B cell (primary cell): ENCODE measurements at regions not wholly inside any gene's neighbourhood (a gene's known extent, or its start where the extent isn't known, plus 50 kb on each side); places are given as distances from the start of the nearest gene placed in this dataset.

ENCODE experiments used
- ATAC-seq: fragments of 200-7000 bp; cut with Tn5 transposase; one replicate; pipeline ENCODE4 v1.10.0; 2021; ENCODE audit warnings: low read depth, mild to moderate bottlenecking, moderate number of reproducible peaks, moderate library complexity
- CTCF ChIA-PET: fragments of 350-600 bp; sonication (Branson Sonifier 250); formaldehyde crosslinking; loops from one replicate; lab custom pipeline; 2021; ENCODE audit warnings: antibody characterized with exemption, inconsistent platforms; lab: Charles Lee
- POLR2A ChIA-PET: fragments of 350-600 bp; sonication (Branson Sonifier 250); formaldehyde crosslinking; loops from one replicate; lab custom pipeline; 2021; ENCODE audit warnings: antibody characterized with exemption; lab: Charles Lee
- DNase-seq: peaks from one replicate; pipeline ENCODE4 v3.0.0; 2013
- H2AFZ ChIP-seq: 2 replicates; pipeline ENCODE4 v1.6.1; 2012; ENCODE audit warnings: mild to moderate bottlenecking, low read depth, low read length; ENCODE audit not compliant: insufficient read depth, poor library complexity, severe bottlenecking
- H3K27ac ChIP-seq, 2 donors: 1 replicate in 1 of 2; 2 replicates in 1 of 2; pipeline ENCODE4 v1.5.1; 2012 to 2013; ENCODE audit warnings: low read length in 2 of 2, mild to moderate bottlenecking in 2 of 2, moderate library complexity in 1 of 2
- H3K27me3 ChIP-seq, 4 experiments: fragments of 200-600 bp in 1 of 4; sonication (generic) in 1 of 4; replicated peaks in 1 of 4; 1 replicate in 2 of 4; 2 replicates in 2 of 4; pipeline versions ENCODE4 v1.6.1 to v1.7.0; 2013 to 2016; ENCODE audit warnings: low read length in 3 of 4, mild to moderate bottlenecking in 2 of 4, mixed read lengths in 1 of 4, moderate library complexity in 1 of 4; ENCODE audit not compliant: insufficient read depth in 4 of 4, control insufficient read depth in 3 of 4; ENCODE audit errors: control extremely low read depth in 1 of 4
- H3K36me3 ChIP-seq, 2 experiments: replicated peaks in 1 of 2; 1 replicate in 1 of 2; 2 replicates in 1 of 2; pipeline versions ENCODE4 v1.6.1 to v1.7.1; 2013; ENCODE audit warnings: low read length in 1 of 2; ENCODE audit not compliant: insufficient read depth in 2 of 2, control insufficient read depth in 1 of 2; ENCODE audit errors: control extremely low read depth in 1 of 2, extremely low read depth in 1 of 2
- H3K4me1 ChIP-seq, 2 donors: fragments of 200-600 bp in 1 of 2; sonication (generic) in 1 of 2; 1 replicate in 1 of 2; 2 replicates in 1 of 2; pipeline versions ENCODE4 v1.5.1 to v1.6.1; 2013 to 2017; ENCODE audit warnings: low read length in 2 of 2; ENCODE audit not compliant: control insufficient read depth in 2 of 2, insufficient read depth in 2 of 2
- H3K4me2 ChIP-seq: replicated peaks from 2 replicates; pipeline ENCODE3; 2012; ENCODE audit warnings: mild to moderate bottlenecking, low read depth, low read length; ENCODE audit not compliant: poor library complexity, severe bottlenecking
- H3K4me3 ChIP-seq, 5 experiments: fragments of 200-600 bp in 1 of 5; sonication (generic) in 1 of 5; 1 replicate in 3 of 5; 2 replicates in 2 of 5; pipeline versions ENCODE4 v1.5.1 to v1.7.0; 2011 to 2016; ENCODE audit warnings: low read length in 4 of 5, mild to moderate bottlenecking in 4 of 5, low read depth in 2 of 5, control low read depth in 1 of 5, moderate library complexity in 1 of 5; ENCODE audit not compliant: insufficient read depth in 1 of 5; ENCODE audit errors: control extremely low read depth in 1 of 5, extremely low read depth in 1 of 5
- H3K79me2 ChIP-seq: fragments of 200-600 bp; sonication (generic); one replicate; pipeline ENCODE4 v1.6.0; 2016; ENCODE audit warnings: low read length; ENCODE audit not compliant: control insufficient read depth, insufficient read depth
- H3K9ac ChIP-seq: fragments of 200-600 bp; sonication (generic); 2 replicates; pipeline ENCODE4 v1.6.1; 2017; ENCODE audit warnings: mild to moderate bottlenecking, low read length, moderate library complexity
- H3K9me3 ChIP-seq, 3 donors: one replicate each; pipeline versions ENCODE4 v1.6.1 to v1.7.1; 2013; ENCODE audit warnings: low read length in 2 of 3; ENCODE audit not compliant: control insufficient read depth in 2 of 3, insufficient read depth in 1 of 3; ENCODE audit errors: control extremely low read depth in 1 of 3
- H4K20me1 ChIP-seq: 2 replicates; pipeline ENCODE4 v1.6.0; 2012; ENCODE audit warnings: mild to moderate bottlenecking, low read length; ENCODE audit not compliant: insufficient read depth, control insufficient read depth, poor library complexity, severe bottlenecking
- H3K27ac Mint-ChIP-seq: one replicate; pipeline ENCODE4 v1.8.0; 2021; ENCODE audit warnings: mixed read lengths
- H3K27me3 Mint-ChIP-seq: one replicate; pipeline ENCODE4 v1.8.0; 2021; ENCODE audit warnings: mixed read lengths
- H3K4me1 Mint-ChIP-seq: one replicate; pipeline ENCODE4 v1.8.0; 2021; ENCODE audit warnings: mixed read lengths
- H3K4me3 Mint-ChIP-seq: one replicate; pipeline ENCODE4 v1.8.0; 2021; ENCODE audit warnings: mixed read lengths
- H3K9me3 Mint-ChIP-seq: one replicate; pipeline ENCODE4 v1.8.0; 2022; ENCODE audit warnings: mixed read lengths; ENCODE audit not compliant: insufficient read depth
- CTCF ChIP-seq: fragments of 200-600 bp; IDR thresholded peaks from one replicate; pipeline ENCODE4 v1.8.0; 2022; ENCODE audit warnings: antibody characterized with exemption, mild to moderate bottlenecking
- EZH2 ChIP-seq: IDR thresholded peaks from 2 replicates; pipeline ENCODE4 v1.6.1; 2012; ENCODE audit warnings: borderline replicate concordance, low read depth, mild to moderate bottlenecking, moderate library complexity, low read length; ENCODE audit not compliant: insufficient read depth, poor library complexity, severe bottlenecking
- WGBS: methylation state at CpG from one replicate; pipeline ENCODE4 v1.1.5; 2013; ENCODE audit warnings: missing lambda C conversion rate; ENCODE audit not compliant: insufficient coverage; 5-methylcytosine and 5-hydroxymethylcytosine counted together
- intact Hi-C: fragments of 100-400 bp; cut with micrococcal nuclease; formaldehyde crosslinking; loops from one replicate; pipeline ENCODE4 v1.10.0; 2022

GRCh38 chr9:34810187-34810524 is 100.2 kb upstream of the CCL21 start:
- Histone ChIP-seq H4K20me1 (no peaks in the 10 kb centered on the region), H2AFZ (no peak overlapping the region), H3K27ac (no peak overlapping the region), H3K4me2 (no peak overlapping the region), H3K27me3 (peaks cover 0 to 21% (median 14%) of the 10 kb centered on the region in 4 experiments), H3K36me3 (no peaks in the 10 kb centered on the region), H3K4me3 (no peak overlapping the region), H3K4me1 (no peaks in the 10 kb centered on the region), H3K9ac (no peak overlapping the region), H3K79me2 (no peaks in the 10 kb centered on the region), H3K9me3 (peaks cover 2 to 16% (median 8%) of the 10 kb centered on the region in 3 donors)
- Mint-ChIP-seq H3K27me3 (peaks cover 59% of the 10 kb centered on the region), H3K9me3 (peaks cover 8% of the 10 kb centered on the region), H3K27ac (no peak overlapping the region), H3K4me1 (peaks cover 3% of the 10 kb centered on the region), H3K4me3 (no peak overlapping the region)
- intact Hi-C loops, result no loop called here
- TF ChIP-seq EZH2, result no peak
- no peak for TF ChIP-seq CTCF
- DNase-seq, result no peak
- 64% methylated on average over 7 of the region's 14 CpGs for WGBS
- POLR2A ChIA-PET, result no interaction called here
- CTCF ChIA-PET, result no interaction called here
- ATAC-seq, result no peak

- intact Hi-C loops, result no loop called here
- Histone ChIP-seq H4K20me1 (no peaks in the 10 kb centered on the region), H3K27me3 (peaks cover 0 to 21% (median 14%) of the 10 kb centered on the region in 4 experiments), H3K4me1 (no peaks in the 10 kb centered on the region), H3K36me3 (no peaks in the 10 kb centered on the region), H3K4me3 (no peak overlapping the region), H2AFZ (no peak overlapping the region), H3K79me2 (no peaks in the 10 kb centered on the region), H3K9me3 (peaks cover 2 to 16% (median 12%) of the 10 kb centered on the region in 3 donors), H3K4me2 (no peak overlapping the region), H3K9ac (no peak overlapping the region), H3K27ac (no peak overlapping the region)
- CTCF ChIA-PET, result no interaction called here
- WGBS, result 21% methylated on average over 69 of the region's 70 CpGs
- no peak for TF ChIP-seq EZH2
- H3K27me3 Mint-ChIP-seq, result peaks cover 59% of the 10 kb centered on the region
- no peak overlapping the region for H3K27ac Mint-ChIP-seq
- POLR2A ChIA-PET, result no interaction called here
- H3K4me3 Mint-ChIP-seq, result no peak overlapping the region
- peaks cover 3% of the 10 kb centered on the region for H3K4me1 Mint-ChIP-seq
- DNase-seq, result no peak
- no peak for ATAC-seq
- peaks cover 12% of the 10 kb centered on the region for H3K9me3 Mint-ChIP-seq
Measured at GRCh38 chr9:34809504-34810186, 99.7 kb upstream of the CCL21 start.
